ENCODE measurements at regions not wholly inside any gene's neighbourhood (a gene's known extent, or its start where the extent isn't known, plus 50 kb on each side); places are given as distances from the start of the nearest gene placed in this dataset.

GRCh38 chr20:12467758-12468157 is 541.0 kb upstream of the SPTLC3 start (continued):
- no peak for TF ChIP-seq FOXA2 (IDR thresholded peaks at IDR 0.05)
- no peak for TF ChIP-seq RAD21 (IDR thresholded peaks at IDR 0.05)
- TF ChIP-seq JUND (IDR thresholded peaks at IDR 0.05), result no peak
- TF ChIP-seq NR2F2 (IDR thresholded peaks at IDR 0.05), result no peak
- TF ChIP-seq RXRA (IDR thresholded peaks at IDR 0.05), result no peak

- no peak for TF ChIP-seq CTCF (IDR thresholded peaks at IDR 0.05; ENCODE audit: low read depth, low read length, missing input control)
- TF ChIP-seq FOXA2 (IDR thresholded peaks at IDR 0.05), result no peak
- no peak for TF ChIP-seq ATF3 (IDR thresholded peaks at IDR 0.05)
- no peak for TF ChIP-seq EGR1 (IDR thresholded peaks at IDR 0.05; ENCODE audit: low read depth in 2 of 2)
- TF ChIP-seq ZBTB33 (IDR thresholded peaks at IDR 0.05), result no peak
- TF ChIP-seq YY1 (IDR thresholded peaks at IDR 0.05), result no peak
- TF ChIP-seq REST (IDR thresholded peaks at IDR 0.05), result no peak
- TF ChIP-seq HNF4A (conservative IDR thresholded peaks at IDR 0.05), result no peak
- TF ChIP-seq NR2F2 (IDR thresholded peaks at IDR 0.05), result no peak
- no peak for TF ChIP-seq RAD21 (IDR thresholded peaks at IDR 0.05)
- TF ChIP-seq MAX (IDR thresholded peaks at IDR 0.05), result no peak
- TF ChIP-seq SP1 (IDR thresholded peaks at IDR 0.05), result no peak
- TF ChIP-seq GABPA (IDR thresholded peaks at IDR 0.05 in 1 of 2, conservative IDR thresholded peaks at IDR 0.05 in 1 of 2), result no peak
- TF ChIP-seq HNF4G (IDR thresholded peaks at IDR 0.05), result no peak
- WGBS, result 95% methylated on average over 2 of the region's 2 CpGs
Measured at GRCh38 chr20:12482661-12483060, 526.1 kb upstream of the SPTLC3 start.

More at GRCh38 chr20:12482661-12483060, 526.1 kb upstream of the SPTLC3 start:
- no peak for DNase-seq (ENCODE audit: low spot score)
- Histone ChIP-seq H3K9ac (ENCODE audit: low read depth in 1 of 2, low read length in 2 of 2) (no peak overlapping the region), H3K9me3 (ENCODE audit: control insufficient read depth in 4 of 4, low read length in 3 of 4) (no peaks in the 10 kb centered on the region), H3K4me1 (ENCODE audit: control insufficient read depth in 4 of 4, insufficient read depth in 4 of 4, low read length in 3 of 4) (no peaks in the 10 kb centered on the region), H3K4me3 (ENCODE audit: low read depth in 1 of 3, low read length in 3 of 3) (no peak overlapping the region), H3K27ac (ENCODE audit: low read depth in 1 of 2, low read length in 2 of 2) (no peak overlapping the region), H3K27me3 (ENCODE audit: control insufficient read depth in 4 of 4, insufficient read depth in 4 of 4, low read length in 3 of 4) (peaks cover 0 to 2% (median 0%) of the 10 kb centered on the region in 4 donors), H3K36me3 (ENCODE audit: control insufficient read depth in 4 of 4, insufficient read depth in 3 of 4, low read depth in 1 of 4, low read length in 3 of 4) (no peaks in the 10 kb centered on the region)
